ENCODE measurements at regions not wholly inside any gene's neighbourhood (a gene's known extent, or its start where the extent isn't known, plus 50 kb on each side); places are given as distances from the start of the nearest gene placed in this dataset.

DNA sequence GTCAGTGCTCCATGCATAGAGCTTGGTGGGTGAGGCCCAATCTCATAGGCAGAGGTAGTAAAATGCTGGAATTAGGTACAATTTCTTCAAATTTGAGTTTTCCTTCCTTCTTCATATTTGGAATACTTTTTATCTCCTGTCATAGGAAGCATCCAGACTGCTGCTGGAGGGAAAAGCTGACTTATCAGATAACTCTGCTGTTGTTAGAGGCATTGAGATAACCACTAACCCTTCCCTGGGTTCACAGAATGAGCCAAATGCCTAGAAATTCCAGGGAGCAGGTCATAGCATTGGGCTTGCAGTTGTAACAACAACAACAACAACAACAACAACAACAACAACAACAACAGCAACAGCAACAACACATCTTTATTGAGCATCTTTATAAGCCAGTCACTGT is 332.7 kb downstream of the PDCD6IP start (continued):
- TF ChIP-seq, protein P1, sequence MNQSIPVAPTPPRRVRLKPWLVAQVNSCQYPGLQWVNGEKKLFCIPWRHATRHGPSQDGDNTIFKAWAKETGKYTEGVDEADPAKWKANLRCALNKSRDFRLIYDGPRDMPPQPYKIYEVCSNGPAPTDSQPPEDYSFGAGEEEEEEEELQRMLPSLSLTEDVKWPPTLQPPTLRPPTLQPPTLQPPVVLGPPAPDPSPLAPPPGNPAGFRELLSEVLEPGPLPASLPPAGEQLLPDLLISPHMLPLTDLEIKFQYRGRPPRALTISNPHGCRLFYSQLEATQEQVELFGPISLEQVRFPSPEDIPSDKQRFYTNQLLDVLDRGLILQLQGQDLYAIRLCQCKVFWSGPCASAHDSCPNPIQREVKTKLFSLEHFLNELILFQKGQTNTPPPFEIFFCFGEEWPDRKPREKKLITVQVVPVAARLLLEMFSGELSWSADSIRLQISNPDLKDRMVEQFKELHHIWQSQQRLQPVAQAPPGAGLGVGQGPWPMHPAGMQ (IDR thresholded peaks at IDR 0.05; ENCODE audit: borderline replicate concordance) = no peak
- TF ChIP-seq SP1 (IDR thresholded peaks at IDR 0.05; ENCODE audit: low read depth, low read length) = no peak

DNA sequence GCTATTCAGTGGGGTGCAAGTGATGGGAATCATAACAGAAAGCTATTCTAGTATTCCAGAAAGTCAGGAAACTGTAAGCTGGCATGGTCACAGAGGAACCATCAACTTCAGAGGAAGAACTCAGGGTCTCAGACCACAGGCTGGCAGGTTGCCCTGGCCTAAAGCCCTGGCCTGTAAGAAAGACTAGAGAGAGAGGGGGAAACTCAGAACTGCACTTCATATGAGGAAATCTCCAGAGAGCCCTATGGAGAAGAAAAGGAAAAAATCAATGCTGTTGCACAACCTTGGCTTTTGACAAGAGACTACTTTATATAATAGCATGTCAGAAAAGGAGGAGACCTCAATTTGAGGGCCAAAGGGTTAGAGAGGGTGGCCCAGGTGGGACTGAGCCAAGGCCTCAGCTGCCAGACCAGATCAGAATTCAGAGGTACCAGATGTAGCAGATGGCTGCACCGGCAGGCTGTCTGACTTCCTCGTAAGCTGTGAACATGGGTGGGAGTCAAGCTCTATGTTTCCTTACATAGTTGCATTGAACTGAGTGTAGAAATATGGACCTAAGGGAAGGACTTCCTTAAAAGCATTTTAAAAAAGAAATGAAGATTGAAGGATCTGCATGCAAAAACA is 333.8 kb downstream of the PDCD6IP start:
- ChIA-PET POLR2A (no interaction called here), RAD21 (ENCODE audit: unreplicated experiment) (no interaction called here), CTCF (no interaction called here), SMC1A (ENCODE audit: uncharacterized antibody, unreplicated experiment) (no interaction called here)
- Histone ChIP-seq H3K27ac (ENCODE audit: control insufficient read depth, insufficient read depth) (no peak overlapping the region), H3K4me1 (ENCODE audit: control insufficient read depth, insufficient read depth, low read length) (no peaks in the 10 kb centered on the region), H3K4me2 (ENCODE audit: control insufficient read depth, insufficient read depth) (no peak overlapping the region), H3K36me3 (ENCODE audit: control insufficient read depth in 2 of 2, insufficient read depth in 2 of 2, low read length in 1 of 2) (no peaks in the 10 kb centered on the region), H3K4me3 (no peak overlapping the region), H2AFZ (ENCODE audit: control insufficient read depth, low read depth, low read length) (no peak overlapping the region), H3K9ac (ENCODE audit: control insufficient read depth, insufficient read depth, low read length) (no peak overlapping the region), H3K9me3 (replicated peaks; ENCODE audit: control insufficient read depth, insufficient read depth, low read length) (no peaks in the 10 kb centered on the region), H3K27me3 (replicated peaks in 1 of 2; ENCODE audit: control insufficient read depth in 2 of 2, insufficient read depth in 2 of 2, low read length in 1 of 2) (no peaks in the 10 kb centered on the region), H3K79me2 (ENCODE audit: control insufficient read depth, insufficient read depth, low read length) (no peaks in the 10 kb centered on the region), H4K20me1 (ENCODE audit: control insufficient read depth, insufficient read depth) (no peaks in the 10 kb centered on the region)
- intact Hi-C loops (cut with micrococcal nuclease; ENCODE audit: unreplicated experiment) = no loop called here
- TF ChIP-seq, protein P2, sequence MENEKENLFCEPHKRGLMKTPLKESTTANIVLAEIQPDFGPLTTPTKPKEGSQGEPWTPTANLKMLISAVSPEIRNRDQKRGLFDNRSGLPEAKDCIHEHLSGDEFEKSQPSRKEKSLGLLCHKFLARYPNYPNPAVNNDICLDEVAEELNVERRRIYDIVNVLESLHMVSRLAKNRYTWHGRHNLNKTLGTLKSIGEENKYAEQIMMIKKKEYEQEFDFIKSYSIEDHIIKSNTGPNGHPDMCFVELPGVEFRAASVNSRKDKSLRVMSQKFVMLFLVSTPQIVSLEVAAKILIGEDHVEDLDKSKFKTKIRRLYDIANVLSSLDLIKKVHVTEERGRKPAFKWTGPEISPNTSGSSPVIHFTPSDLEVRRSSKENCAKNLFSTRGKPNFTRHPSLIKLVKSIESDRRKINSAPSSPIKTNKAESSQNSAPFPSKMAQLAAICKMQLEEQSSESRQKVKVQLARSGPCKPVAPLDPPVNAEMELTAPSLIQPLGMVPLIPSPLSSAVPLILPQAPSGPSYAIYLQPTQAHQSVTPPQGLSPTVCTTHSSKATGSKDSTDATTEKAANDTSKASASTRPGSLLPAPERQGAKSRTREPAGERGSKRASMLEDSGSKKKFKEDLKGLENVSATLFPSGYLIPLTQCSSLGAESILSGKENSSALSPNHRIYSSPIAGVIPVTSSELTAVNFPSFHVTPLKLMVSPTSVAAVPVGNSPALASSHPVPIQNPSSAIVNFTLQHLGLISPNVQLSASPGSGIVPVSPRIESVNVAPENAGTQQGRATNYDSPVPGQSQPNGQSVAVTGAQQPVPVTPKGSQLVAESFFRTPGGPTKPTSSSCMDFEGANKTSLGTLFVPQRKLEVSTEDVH (IDR thresholded peaks at IDR 0.05; ENCODE audit: low read depth, partially characterized antibody) = no peak
- TF ChIP-seq NR2C2 (IDR thresholded peaks at IDR 0.05; ENCODE audit: borderline replicate concordance, control insufficient read depth, insufficient read length, low read depth) = no peak
- TF ChIP-seq BHLHE40 (IDR thresholded peaks at IDR 0.05; ENCODE audit: borderline replicate concordance in 1 of 2, low read depth in 2 of 2, low read length in 1 of 2) = no peak
- in situ Hi-C loops (cut with MboI) = no loop called here
- FAIRE-seq (no peak), DNase-seq (ENCODE audit: low read depth, low spot score) (no peak), ATAC-seq (no peak)
- WGBS (ENCODE audit: insufficient coverage, insufficient replicate concordance, low lambda C conversion rate, missing lambda C conversion rate) = 0% methylated on average over 2 of the region's 2 CpGs
- BruUV-seq (replicated peaks) = no TSS peak
